GM19324 (cell line): ENCODE measurements at regions not wholly inside any gene's neighbourhood (a gene's known extent, or its start where the extent isn't known, plus 50 kb on each side); places are given as distances from the start of the nearest gene placed in this dataset.
"Not testable (repeated sequence)": the region's sequence is repeated elsewhere in the genome, so short reads cannot be mapped to it uniquely, and the experiment has no call there.

Experiments used
- ATAC-seq: cut with Tn5 transposase; IDR thresholded peaks from one replicate; pipeline ENCODE4 v1.9.1; 2021; ENCODE audit warnings: mild to moderate bottlenecking, moderate library complexity; ENCODE audit not compliant: unreplicated experiment, low FRiP score

DNA sequence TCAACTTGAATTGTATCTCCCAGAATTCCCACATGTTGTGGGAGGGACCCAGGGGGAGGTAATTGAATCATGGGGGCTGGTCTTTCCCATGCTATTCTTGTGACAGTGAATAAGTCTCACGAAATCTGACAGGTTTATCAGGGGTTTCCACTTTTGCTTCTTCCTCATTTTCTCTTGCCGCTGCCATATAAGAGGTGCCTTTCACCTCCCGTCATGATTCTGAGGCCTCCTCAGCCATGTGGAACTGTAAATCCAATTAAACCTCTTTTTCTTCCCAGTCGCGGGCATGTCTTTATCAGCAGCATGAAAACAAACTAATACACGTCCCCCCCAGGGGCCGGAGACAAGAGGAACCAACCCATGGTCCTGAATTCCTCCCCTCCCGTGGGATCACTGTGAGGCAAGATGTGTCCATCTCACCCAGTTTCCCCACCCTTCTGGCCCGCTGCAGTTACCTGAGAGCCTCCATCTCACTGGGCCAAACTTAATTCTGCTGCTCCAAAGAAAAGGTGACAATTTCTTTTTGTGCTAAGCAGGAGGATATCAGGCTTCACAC is 354.0 kb upstream of the JARID2 start:
- ATAC-seq = not testable (repeated sequence)

DNA sequence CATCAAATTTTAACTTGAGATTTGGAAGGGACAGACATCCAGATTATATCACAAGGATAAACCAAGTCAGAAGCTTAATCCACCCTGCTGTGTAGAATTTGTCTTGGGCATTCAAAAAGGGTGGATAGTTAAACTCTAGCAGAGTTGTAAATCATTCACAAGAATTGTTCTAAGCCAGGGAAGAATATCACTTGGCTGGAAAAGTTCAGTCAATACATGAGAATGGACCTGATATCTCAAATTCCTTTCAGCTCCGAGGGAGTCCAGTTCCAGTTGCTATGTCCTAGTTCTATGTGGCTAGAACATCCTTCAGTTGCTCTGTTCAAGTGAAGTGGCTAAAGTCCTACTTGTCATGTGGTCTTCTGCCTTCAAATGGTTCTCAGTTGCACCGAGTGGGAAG is 351.8 kb upstream of the JARID2 start:
- ATAC-seq = no peak

DNA sequence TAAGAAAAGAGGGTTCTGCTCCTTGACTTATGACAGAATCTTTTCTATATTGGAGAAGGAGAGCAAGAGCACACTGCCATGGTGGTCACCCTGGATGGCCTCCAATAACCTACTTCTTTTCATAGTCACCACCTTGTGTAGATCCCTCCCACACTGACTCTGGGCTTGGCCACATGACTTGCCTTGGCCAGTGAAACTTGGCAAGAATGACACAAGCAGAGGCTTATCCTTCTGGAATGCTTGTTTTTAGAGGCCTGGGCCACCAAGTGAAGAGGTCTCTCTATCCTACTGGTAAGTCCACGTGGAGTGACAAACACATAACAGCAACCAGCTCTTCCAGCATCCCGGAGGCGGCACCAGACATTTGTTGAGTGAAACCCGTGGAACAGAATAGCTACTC is 349.4 kb upstream of the JARID2 start:
- ATAC-seq = no peak

DNA sequence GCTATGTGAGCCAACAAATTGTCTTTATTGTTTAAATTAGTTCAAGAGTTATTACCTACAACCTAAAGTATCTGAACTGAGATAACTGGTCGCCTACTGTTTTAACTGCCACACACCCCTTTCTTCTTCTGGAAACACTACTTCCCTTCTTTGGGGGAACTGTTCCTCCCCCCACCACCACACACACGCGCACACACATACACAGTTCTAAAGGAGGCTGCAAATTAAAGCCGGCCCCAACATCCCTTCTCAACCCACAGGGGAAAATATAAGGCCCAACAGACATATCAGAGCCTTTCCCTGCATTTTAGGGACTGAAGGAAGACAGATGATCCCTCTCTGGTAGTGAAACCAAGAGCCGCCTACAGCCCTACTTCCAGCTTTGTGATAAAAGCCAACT is 348.0 kb upstream of the JARID2 start:
- no peak for ATAC-seq

DNA sequence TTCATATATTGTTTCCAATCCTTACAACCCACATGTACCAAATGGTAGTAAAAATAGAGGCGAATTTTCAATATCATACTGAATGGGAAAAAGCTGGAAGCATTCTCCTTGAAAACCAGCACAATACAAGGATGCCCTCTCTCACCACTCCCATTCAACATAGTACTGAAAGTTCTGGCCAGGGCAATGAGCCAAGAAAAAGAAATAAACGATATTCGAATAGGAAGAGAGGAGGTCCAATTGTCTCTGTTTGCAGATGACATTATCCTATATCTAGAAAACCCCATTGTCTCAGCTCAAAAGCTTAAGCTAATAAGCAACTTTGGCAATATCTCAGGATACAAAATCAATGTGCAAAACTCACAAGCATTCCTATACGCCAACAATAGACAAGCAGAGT is 346.4 kb upstream of the JARID2 start:
- not testable (repeated sequence) for ATAC-seq

DNA sequence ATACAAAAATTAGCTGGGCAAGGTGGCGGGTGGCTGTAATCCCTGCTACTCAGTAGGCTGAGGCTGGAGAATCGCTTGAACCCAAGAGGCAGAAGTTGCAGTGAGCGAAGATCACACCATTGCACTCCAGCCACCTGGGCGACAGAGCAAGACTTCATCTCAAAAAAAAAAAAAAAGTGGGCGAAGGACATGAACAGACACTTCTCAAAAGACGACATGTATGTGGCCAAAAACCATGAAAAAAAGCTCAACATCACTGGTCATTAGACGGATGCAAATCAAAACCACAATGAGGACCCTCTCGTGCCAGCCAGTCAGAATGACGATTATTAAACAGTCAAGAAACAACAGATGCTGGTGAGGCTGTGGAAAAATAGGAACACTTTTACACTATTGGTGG is 344.9 kb upstream of the JARID2 start:
- ATAC-seq = no peak

DNA sequence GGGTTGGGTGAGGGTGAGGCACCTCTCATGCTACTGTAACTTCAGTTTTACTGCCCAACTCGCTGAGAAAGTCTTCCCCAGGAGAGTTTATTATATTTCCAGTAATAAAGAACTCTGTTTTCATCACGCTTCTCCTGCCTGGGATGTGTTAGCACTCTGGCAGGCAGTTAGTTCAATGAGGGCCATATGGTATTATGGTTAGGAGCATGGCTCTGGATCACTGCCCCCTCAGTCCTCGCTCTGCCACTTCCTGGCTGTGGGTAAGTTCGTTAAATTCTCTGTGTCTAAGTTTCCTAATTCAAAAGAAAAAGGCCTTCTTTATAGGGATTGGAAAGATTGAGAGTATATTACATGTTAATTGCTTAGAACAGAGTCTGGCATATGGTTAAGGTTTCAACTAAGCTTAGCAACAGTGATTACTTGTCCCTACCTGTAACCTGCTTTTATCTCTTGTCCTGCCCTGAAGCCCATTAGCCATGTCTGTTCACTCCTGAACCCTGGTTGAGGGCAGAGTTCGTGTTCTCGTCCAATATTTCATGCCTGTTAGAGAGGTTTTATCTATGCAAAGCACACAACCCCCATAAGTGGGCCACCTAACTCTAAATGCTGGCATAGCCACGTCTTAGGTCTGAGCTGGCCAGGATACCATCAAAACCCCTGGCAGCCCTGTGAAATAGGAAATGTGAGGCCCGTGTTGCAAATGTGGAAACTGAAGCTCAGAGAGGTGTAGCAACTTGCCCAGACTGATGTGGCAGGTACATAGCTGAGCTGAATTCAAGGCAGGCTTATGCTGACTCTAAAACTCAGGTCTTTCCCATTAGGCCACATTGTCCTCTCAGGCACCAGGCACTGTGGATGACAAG is 342.5 kb upstream of the JARID2 start:
- no peak for ATAC-seq

DNA sequence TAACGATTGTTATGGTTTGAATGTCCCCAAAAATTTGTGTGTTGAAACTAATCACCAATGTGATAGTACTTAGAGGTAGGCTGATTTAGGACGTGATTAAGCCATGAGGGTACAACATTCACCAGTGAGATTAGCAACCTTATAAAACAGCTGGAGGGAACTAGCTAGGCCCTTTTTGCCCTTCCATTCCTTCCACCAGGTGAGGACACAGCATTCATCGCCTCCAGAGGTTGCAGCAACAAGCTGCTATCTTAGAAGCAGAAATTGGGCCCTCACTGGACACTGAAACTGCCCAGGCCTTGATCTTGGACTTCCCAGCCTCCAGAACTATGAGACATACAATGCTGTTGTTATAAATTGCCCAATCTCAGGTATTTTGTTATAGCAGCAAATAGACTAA is 340.7 kb upstream of the JARID2 start:
- no peak for ATAC-seq

DNA sequence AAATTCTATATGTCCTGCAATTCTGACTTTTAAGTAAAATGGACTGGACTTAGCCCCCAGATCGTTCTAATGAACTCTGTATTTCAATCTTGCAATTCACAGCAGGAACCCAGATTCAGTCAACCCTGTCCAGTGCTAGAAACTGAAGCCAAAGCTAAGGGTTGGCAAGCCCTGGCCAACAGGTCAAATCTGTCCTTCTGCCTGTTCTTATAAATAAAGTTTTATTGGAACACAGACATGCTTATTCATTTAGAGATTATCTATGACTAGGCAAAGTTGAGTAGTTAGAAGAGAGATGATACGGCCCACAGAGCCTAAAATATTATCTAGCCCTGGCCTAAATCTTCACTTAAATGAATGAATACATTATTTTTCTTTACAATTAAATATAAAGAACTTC is 339.2 kb upstream of the JARID2 start:
- ATAC-seq = no peak

DNA sequence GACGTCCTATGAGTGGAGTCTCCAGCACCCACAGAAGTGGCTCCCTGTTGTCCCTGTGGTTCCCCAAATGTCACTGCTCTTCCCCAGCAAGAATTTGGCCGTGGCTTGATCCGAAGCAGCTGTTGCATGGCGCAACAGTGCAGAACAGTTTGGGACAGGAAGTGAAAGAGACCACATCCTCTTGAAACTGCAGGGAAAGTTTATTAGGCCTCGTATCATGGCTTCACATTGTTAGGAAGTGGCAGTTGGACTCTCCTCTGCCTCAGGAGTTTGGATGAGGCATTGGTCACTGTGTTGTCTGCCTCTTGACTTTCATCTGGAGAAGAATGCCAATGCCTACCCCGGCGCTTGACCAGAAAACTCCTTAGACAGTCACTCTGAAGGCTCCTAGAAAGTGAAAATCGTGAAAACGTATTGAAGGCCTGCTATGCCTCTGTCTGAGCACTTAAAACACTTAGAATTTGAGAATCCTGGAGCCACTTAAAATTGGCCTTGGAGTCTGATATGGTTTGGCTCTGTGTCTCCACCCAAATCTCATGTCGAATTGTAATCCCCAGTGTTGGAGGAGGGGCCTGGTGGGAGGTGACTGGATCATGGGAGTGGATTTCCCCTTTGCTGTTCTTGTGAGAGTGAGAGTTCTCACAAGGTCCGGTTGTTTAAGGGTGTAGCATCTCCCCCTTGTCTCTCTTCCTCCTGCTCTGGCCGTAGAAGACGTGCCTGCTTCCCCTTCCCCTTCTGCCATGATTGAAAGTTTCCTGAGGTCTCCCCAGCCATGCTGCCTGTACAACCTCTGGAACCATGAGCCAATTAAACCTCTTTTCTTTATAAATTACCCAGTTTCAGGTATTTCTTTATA is 334.9 kb upstream of the JARID2 start:
- no peak for ATAC-seq

DNA sequence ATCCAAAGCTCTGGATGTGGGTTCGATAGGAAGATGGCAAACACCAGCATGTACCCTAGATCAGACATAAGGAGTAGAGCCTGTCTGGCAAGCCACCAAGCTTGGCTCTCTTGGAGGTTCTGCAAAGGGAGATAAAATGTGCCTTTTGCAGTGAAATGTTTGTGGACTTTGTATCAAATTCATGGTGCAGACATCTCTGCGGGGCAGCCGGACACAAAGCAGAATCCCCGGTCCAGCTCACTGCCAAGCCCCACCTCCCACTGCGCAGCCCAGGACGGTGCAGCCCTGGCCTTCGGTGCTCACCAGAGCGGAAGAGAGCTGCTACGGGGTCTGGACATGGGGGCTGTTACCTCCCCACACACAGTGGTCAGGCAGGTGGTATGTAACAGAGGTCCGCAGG is 333.6 kb upstream of the JARID2 start:
- no peak for ATAC-seq

DNA sequence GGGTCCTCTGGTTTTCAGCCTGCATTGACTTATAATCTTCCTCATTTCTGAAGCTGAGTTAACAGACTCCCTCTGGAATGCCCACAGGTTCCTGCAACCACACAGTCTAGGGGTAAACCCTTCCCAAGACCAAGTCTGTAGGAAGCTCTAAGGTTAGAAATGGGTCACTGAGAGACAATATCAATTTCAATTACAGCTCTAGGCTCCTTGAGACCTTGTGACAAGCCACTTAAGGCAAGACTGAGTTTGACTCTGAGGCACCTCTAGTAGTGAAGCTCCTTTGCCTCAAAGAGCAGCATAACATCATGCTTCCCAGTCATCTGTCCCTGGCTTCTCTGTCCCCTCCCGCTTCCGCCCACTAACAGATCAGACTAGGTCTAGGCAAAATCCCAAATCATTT is 333.2 kb upstream of the JARID2 start:
- no peak for ATAC-seq

DNA sequence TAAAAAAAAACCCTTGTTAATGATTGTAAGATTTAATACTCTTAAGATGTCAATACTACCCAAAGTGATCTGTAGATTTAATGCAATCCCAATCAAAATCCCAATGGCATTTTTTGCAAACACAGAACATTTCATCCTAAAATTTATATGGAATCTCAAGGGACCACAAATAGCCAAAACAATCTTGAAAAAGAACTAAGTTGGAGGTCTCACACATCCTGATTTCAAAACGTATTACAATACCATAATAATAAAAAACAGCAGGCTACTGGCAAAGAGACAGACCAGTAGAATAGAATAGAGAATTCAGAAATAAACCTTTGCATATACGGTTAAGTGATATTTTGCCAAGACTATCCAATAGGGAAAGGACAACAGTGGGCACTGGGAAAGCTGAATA is 331.9 kb upstream of the JARID2 start:
- ATAC-seq = no peak

DNA sequence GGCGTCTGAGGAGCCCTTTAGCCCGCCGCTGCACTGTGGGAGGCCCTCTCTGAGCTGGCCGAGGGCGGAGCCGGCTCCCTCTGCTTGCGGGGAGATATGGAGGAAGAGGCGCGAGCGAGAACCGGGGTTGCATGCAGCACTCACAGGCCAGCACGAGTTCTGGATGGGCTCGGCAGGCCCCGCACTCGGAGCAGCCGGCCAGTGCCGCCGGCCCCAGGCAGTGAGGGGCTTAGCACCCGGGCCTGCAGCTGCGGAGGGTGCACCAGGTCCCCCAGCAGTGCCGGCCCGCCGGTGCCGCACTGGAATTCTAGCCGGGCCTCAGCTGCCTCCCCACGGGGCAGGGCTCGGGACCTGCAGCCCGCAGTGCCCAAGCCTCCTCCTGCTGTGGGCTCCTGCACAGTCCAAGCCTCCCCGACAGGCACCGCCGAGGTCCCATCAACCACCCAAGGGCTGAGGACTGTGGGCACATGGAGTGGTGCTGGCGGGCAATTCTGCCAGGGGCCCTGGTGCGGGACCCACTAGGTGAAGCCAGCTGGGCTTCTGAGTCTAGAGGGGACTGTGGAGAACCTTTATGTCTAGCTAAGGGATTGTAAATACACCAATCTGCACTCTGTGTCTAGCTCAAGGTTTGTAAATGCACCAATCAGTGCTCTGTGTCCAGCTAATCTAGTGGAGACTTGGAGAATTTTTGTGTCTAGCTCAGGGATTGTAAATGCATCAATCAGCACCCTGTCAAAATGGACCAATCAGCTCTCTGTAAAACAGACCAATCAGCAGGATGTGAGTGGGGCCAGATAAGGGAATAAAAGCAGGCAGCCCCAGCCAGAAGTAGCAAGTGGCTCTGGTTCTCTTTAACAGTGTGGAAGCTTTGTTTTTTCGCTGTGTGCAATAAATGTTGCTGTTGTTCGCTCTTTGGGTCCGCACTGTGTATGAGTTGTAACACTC is 329.7 kb upstream of the JARID2 start:
- no peak for ATAC-seq

DNA sequence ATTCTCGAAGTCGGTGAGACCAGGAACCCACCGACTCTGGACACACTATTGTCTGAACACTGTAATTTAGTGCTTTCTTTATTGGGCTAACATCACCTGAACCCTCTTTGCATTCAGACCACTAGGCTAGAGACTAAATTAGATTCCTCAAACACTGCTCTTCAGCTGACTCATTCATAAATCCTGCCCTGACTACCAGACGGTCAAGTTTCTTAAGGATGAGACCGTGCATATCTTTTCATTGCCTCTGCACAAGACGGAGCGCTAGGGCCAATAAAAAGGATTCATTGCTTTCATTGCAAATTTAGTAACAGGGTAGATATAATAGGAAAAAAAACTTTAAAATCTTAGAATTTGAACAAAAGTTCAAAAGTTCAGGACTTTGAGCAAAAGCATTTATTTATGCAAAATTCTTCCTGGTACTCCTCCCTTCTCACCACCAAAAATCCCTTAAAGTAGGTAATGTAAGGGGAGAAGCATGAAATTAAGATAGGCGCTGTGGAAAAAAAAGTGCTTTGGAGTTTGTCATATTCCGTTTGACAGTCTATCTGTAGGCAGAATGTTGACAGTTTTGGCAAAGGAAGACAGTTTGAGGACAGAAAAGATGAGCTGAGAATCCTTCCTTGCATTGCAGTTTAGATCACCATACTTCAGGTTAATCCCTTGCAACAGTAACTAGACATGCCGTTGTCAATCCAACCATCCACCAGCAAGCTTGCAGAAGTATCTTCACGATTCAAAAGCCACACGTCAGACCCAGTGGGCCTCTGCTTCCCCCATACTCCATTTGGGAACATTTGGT is 328.6 kb upstream of the JARID2 start:
- no peak for ATAC-seq

DNA sequence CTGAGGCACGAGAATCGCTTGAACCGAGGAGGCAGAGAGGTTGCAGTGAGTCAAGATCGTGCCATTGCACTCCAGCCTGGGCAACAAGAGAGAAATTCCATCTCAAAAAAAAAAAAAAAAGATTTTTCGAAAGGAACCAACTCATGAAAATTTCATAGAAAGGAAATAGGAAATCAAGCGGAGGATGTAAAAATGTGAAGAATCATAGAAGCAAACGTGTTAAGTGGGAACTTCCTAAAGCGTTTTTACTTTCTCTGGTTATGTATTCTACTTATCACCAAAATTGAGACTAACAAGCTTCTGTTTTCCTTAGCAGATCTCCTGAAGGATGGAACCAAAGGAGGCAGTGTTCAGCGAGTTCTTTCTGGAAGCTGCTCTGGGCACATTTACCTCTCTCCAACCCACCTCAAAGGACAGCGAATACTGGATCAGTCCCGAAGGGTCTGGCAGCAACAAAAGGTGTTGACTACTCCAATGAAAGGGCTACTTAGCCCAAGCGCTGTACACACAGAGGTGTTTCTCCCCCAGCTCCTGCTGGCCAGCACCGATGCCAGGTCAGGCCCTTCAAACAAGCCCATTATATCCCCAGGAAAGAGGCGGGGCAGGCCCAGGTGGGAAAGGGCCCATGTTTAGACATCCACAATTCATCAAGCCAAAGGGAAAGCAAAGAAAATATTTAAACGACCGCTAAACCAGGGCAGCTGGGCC is 327.5 kb upstream of the JARID2 start:
- ATAC-seq = no peak

DNA sequence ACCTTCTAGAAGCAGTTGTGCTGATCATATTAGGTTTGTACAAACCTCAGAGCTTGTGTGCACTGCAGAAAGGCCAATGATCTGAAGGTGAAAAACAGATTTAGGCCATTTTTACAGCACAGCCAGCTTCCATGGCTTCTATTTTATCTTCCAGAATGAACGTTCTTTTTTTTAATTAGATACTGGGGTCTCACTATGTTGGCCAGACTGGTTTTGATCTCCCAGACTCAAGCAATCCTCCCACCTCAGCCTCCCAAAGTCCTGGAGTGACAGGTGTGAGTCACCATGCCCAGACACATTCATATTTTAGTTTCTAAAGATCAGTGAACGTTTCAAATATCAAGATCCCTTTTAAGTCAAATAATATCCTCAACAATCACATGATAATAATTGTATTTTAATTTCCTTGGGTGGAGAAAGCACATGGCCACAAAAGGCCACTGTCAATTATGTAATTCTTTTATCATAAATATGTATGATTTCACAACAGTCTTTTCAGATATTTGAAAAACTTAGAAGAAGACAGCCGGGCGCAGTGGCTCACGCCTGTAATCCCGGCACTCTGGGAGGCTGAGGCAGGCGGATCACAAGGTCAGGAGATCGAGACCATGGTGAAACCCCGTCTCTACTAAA is 326.7 kb upstream of the JARID2 start:
- ATAC-seq = no peak

DNA sequence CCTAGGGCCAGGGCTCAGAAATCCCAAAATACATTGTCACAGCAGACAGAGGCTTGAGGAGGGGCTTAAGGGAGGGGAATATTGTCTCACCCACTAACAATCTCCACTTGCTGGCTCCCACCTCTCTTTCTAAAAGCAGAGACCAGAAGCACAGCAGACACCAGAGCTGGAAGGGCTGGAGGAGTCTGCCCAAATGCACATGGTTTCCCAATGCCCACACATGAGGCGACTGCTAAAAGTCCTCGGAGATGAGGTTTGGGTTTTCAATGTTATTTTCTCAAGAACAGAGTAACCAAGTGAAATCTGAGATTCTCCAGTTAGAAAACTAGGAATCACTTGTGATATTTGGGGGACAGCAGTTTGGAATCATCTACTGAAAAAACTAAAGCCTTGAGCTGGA is 325.6 kb upstream of the JARID2 start:
- no peak for ATAC-seq
